22Rv1 (cell line): ENCODE measurements at regions not wholly inside any gene's neighbourhood (a gene's known extent, or its start where the extent isn't known, plus 50 kb on each side); places are given as distances from the start of the nearest gene placed in this dataset.

Source experiments
- H3K27ac ChIP-seq: fragments of 450-650 bp; 2 replicates; pipeline ENCODE4 v1.5.1; 2017
- CTCF ChIP-seq: fragments of 450-650 bp; IDR thresholded peaks from 2 replicates; pipeline ENCODE4 v1.5.1; 2017; ENCODE audit warnings: mild to moderate bottlenecking
- ZFX ChIP-seq: fragments of 450-650 bp; IDR thresholded peaks from 2 replicates; pipeline ENCODE4 v1.6.1; 2017; ENCODE audit warnings: antibody characterized with exemption, borderline replicate concordance

DNA sequence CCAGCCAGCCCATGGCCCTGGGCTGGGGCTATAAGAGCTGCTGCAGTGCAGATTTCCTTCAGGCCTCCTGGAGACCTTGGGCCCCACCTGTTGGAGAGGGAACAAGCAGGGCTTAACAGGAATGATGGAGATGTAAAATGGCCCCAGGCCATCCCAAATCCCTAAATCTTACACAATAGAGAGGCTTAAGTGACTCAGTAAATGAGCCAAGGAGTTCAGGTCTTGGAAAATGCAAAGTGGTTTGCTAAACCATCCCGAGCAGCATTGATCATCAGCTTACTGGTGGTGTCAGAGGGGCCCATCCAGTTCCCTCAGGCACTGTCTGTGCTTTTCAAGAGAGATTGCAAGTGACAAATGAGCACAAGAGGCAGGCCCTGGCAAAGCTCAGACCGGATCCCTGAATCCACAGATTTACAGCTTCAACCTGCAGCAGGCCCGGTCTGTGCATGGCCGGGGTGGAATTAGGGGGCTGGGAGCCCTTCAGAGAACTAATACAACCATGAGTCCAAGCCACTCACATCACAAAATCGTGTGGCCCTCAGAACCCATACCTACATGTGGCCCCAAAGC, 325.4 kb downstream of the UACA start:
- H3K27ac ChIP-seq, result no peak overlapping the region

GRCh38 chr15:70437089-70437488, 326.3 kb downstream of the UACA start:
- no peak for TF ChIP-seq CTCF
- TF ChIP-seq ZFX, result no peak
- no peak overlapping the region for H3K27ac ChIP-seq

More for the DNA sequence above, 325.4 kb downstream of the UACA start:
- no peak for TF ChIP-seq CTCF
- TF ChIP-seq ZFX, result no peak

DNA sequence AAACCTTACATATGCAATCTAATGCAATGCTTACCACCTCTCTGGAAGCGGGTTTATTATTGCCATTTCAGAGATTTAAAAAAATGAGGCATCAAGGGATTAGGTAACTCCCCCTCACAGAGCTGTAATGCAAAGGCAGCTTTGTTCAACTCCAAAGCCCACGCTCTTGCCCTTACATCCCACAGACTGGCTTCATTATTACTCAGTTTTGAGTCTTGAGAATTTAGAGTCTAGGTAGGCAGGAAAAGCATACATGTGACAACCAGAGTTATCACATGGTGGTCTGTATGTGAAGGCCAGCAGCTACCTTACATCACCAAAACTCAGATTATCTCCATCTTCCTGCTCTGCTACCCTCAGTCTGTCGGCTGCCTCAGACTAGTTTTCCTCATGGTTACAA, 326.9 kb downstream of the UACA start:
- H3K27ac ChIP-seq, result no peak overlapping the region
- TF ChIP-seq ZFX, result no peak
- TF ChIP-seq CTCF, result no peak

DNA sequence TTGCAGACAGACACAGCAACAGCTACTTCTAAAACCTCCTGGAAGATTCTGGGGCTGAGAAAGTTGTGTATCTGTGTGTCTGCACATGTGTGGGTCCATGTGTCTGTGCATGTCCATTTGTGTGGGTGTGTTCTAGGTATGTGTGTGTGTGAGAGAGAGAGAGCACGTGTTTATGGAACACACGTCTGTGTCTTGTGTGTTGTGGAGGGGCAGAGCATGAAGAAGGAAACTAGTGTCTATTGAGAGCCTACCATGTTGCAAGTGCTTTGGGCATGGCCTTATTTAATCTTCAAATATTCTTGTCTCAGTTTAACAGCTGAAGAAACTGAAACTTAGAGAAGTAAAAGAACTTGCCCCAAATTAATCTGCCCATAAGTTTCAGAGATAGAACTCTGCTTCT, 327.5 kb downstream of the UACA start:
- H3K27ac ChIP-seq, result no peak overlapping the region
- no peak for TF ChIP-seq CTCF
- no peak for TF ChIP-seq ZFX

GRCh38 chr15:70435369-70435768, 328.0 kb downstream of the UACA start:
- TF ChIP-seq ZFX (no peak), CTCF (no peak)

DNA sequence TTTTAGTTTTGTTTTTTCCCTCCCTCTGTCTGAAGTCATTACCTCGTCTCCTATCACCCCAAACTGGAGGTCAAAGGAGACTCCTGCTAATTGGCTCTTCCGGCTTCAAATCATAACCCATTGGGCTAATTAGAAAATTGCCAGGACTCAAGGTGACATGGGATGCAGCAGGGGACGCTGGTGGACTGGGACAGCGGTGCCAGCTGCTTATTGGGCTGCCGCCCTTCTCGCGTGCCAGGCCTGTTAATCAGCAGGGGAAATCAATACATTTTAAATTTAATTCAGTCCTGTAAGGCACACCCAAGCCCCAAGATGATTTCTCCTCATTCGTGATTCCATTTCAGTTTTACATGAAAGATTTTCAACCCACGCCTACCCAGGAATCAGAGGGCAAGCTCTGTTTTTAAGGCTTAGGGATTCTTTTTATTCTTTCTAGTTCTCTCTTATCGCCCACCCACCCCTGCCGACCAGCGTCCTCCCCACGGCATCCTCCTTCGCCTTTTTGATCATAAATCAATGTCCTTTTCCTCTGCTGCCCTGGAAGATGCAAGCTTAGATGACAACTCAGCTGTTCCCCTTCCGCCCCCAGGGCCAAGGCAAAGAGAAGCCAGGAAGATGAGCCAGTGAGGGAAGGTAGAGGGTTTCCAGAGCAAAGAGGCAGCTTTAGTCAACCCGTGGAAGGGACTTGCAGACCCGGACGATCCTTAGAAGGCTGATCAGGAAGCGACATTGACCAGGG, 329.6 kb downstream of the UACA start:
- no peak overlapping the region for H3K27ac ChIP-seq
- TF ChIP-seq ZFX, result no peak
- TF ChIP-seq CTCF, result no peak

More at GRCh38 chr15:70435369-70435768, 328.0 kb downstream of the UACA start:
- no peak overlapping the region for H3K27ac ChIP-seq

- no peak overlapping the region for H3K27ac ChIP-seq
- no peak for TF ChIP-seq ZFX
- TF ChIP-seq CTCF, result no peak
Observed at GRCh38 chr15:70432924-70433495, 330.3 kb downstream of the UACA start.
